BE2C (cell line): ENCODE measurements at regions not wholly inside any gene's neighbourhood (a gene's known extent, or its start where the extent isn't known, plus 50 kb on each side); places are given as distances from the start of the nearest gene placed in this dataset.

Experiments
- DNase-seq: peaks from one replicate; pipeline ENCODE4 v3.0.0-alpha.2; 2020
- H3K27me3 ChIP-seq: fragments of 250-450 bp; sonication (Bioruptor Pico); 2 replicates; pipeline ENCODE4 v1.5.1; 2020; ENCODE audit warnings: mild to moderate bottlenecking
- H3K36me3 ChIP-seq: fragments of 250-450 bp; sonication (Bioruptor Pico); 2 replicates; pipeline ENCODE4 v1.5.1; 2020; ENCODE audit warnings: mild to moderate bottlenecking
- H3K4me1 ChIP-seq: fragments of 250-450 bp; sonication (Bioruptor Pico); 2 replicates; pipeline ENCODE4 v1.5.1; 2020
- H3K4me3 ChIP-seq: 2 replicates; pipeline ENCODE4 v1.5.1; 2011; ENCODE audit warnings: low read depth, low read length
- H3K9me3 ChIP-seq: fragments of 250-450 bp; sonication (Bioruptor Pico); 2 replicates; pipeline ENCODE4 v1.5.1; 2020
- CTCF ChIP-seq: IDR thresholded peaks from 2 replicates; pipeline ENCODE4 v1.5.1; 2012; ENCODE audit warnings: mild to moderate bottlenecking, low read depth, low read length

DNA sequence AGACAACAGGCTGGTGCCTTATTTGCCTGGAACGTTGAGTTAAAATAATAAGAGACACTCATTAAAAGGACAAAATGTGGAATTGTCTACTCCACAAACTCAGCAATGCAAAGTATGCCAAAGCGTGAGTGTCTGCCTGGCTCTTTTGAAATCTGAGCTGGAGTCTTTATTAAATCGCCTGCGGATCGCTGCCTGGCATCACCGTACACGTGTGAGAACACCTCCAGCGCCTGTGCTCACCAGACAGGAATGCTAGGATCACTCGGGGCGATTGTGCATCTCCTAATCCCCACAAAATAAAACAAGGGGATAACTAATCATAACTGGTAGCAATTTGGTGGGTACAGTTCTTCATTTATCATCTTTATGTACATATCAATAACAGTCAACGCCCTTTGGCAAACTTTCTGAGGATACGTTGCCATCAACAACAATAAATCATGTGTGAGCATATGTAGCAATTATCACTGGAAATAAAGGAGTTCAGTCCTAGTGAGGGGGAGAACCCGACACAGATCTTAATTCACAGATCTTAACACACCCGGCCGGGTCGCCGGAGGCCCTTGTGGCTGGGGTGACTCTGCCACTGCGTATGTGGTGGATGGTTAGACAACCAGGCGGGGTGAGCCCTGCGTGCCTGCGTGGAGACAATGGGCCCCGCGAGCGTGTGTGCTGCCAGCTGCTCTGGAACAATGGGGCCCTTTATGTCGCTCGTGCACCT is 284.9 kb upstream of the IRX1 start:
- no peaks in the 10 kb centered on the region; the same call in 1 of the 2 replicates for H3K9me3 ChIP-seq

DNA sequence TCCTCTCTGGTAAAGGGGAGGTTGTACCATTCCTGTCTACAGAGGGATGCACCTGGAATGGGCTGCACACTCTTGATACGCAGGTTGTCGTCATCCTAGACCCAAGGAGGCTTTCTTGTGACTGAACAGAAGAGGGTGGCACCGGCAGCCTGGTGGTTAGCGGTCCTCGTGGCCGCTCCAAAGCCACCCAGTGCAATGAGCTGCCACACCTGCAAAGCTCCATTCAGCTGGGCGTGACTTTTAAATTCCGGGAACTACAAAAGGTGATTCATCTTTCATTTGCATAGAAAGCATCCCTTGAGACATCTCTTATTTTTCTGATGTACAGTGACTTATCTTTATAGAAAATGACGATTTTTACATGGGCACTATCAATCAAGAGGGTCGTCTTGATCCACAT is 286.1 kb upstream of the IRX1 start:
- Histone ChIP-seq H3K27me3 (no peaks in the 10 kb centered on the region), H3K9me3 (no peaks in the 10 kb centered on the region; the same call in 1 of the 2 replicates), H3K4me1 (no peaks in the 10 kb centered on the region), H3K36me3 (no peaks in the 10 kb centered on the region), H3K4me3 (no peak overlapping the region)
- no peak for TF ChIP-seq CTCF
- no peak for DNase-seq

More for the DNA sequence above, 284.9 kb upstream of the IRX1 start:
- H3K4me1 ChIP-seq: no peaks in the 10 kb centered on the region
- no peak for DNase-seq
- no peaks in the 10 kb centered on the region for H3K27me3 ChIP-seq
- no peak for TF ChIP-seq CTCF
- no peaks in the 10 kb centered on the region for H3K36me3 ChIP-seq
- H3K4me3 ChIP-seq: no peak overlapping the region

- Histone ChIP-seq H3K4me1 (no peaks in the 10 kb centered on the region), H3K4me3 (no peak overlapping the region), H3K36me3 (no peaks in the 10 kb centered on the region), H3K9me3 (no peaks in the 10 kb centered on the region; the same call in 1 of the 2 replicates), H3K27me3 (no peaks in the 10 kb centered on the region)
- no peak for DNase-seq
- TF ChIP-seq CTCF: no peak
These were observed 287.5 kb upstream of the IRX1 start for GRCh38 chr5:3307982-3308621.

GRCh38 chr5:3305432-3305831 is 290.2 kb upstream of the IRX1 start:
- TF ChIP-seq CTCF: no peak
- DNase-seq: no peak
- no peak overlapping the region for H3K4me3 ChIP-seq
- H3K36me3 ChIP-seq: no peaks in the 10 kb centered on the region
- H3K27me3 ChIP-seq: no peaks in the 10 kb centered on the region
- no peaks in the 10 kb centered on the region for H3K4me1 ChIP-seq
- no peaks in the 10 kb centered on the region; the same call in 1 of the 2 replicates for H3K9me3 ChIP-seq

DNA sequence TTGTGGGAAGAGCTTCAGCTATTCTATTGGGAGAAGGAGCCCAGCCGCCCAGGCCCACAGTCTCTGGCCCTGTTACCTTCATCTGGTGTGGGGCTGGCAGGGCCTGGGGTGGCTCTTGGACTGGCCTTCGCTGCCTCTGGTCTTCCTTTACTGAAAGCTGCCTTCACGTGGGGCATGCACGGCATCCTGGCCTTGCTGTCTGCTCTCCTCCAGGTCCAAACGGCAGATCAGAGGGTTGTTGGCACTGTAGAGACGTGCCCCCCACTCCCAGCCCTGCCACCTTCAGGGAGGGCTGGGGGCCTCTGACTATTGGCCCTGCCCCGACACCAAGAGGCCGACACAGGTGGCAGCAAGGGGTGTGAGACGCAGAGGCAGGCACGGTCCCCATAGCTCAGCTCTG is 291.3 kb upstream of the IRX1 start:
- Histone ChIP-seq H3K9me3 (no peaks in the 10 kb centered on the region; the same call in 1 of the 2 replicates), H3K4me3 (no peak overlapping the region)

More for the DNA sequence above, 291.3 kb upstream of the IRX1 start:
- Histone ChIP-seq H3K4me1 (no peaks in the 10 kb centered on the region), H3K27me3 (no peaks in the 10 kb centered on the region), H3K36me3 (no peaks in the 10 kb centered on the region)
- DNase-seq: no peak
- no peak for TF ChIP-seq CTCF
